A549 (cell line): ENCODE measurements at regions not wholly inside any gene's neighbourhood (a gene's known extent, or its start where the extent isn't known, plus 50 kb on each side); places are given as distances from the start of the nearest gene placed in this dataset.

Experiments used
- ATAC-seq, 2 experiments: fragments of 200-7000 bp in 1 of 2; fragments of >200 bp in 1 of 2; cut with Nextera tagmentation in 1 of 2; cut with Tn5 transposase in 1 of 2; 3 replicates each; pipeline versions ENCODE4 v1.8.0 to v1.9.1; 2018 to 2020; ENCODE audit warnings: mild to moderate bottlenecking in 1 of 2, moderate library complexity in 1 of 2
- CTCF ChIA-PET: fragments of 300-600 bp; sonication (Branson Sonifier 250); formaldehyde crosslinking; extraction: SDS; loops from one replicate; lab custom pipeline; 2021; ENCODE audit warnings: antibody characterized with exemption, inconsistent platforms; lab: Yijun Ruan, JAX
- POLR2A ChIA-PET: fragments of 350-600 bp; formaldehyde crosslinking; extraction: SDS; loops from one replicate; lab custom pipeline; 2021; ENCODE audit warnings: antibody characterized with exemption, inconsistent platforms; lab: Yijun Ruan, JAX
- DNase-seq, 2 experiments: peaks; one replicate each; pipeline versions ENCODE4 v3.0.0 to v3.0.0-alpha.2; 2011 to 2016; ENCODE audit warnings: low read depth in 1 of 2, low spot score in 1 of 2
- FAIRE-seq: peaks from 2 replicates; lab custom pipeline; 2011; peaks lifted over from hg19 to GRCh38; lab: Jason Lieb, UNC
- H3K27ac ChIP-seq, 2 experiments: fragments of >200 bp; sonication (Bioruptor Twin); formaldehyde crosslinking; 3 replicates each; pipeline ENCODE4 v1.5.1; 2016 to 2017
- H3K4me1 ChIP-seq: fragments of >200 bp; sonication (Bioruptor Twin); formaldehyde crosslinking; 3 replicates; pipeline ENCODE4 v1.6.1; 2016
- H3K4me2 ChIP-seq: fragments of >200 bp; sonication (Bioruptor Twin); formaldehyde crosslinking; 3 replicates; pipeline ENCODE4 v1.6.1; 2016
- H3K4me3 ChIP-seq: fragments of >200 bp; sonication (Bioruptor Twin); formaldehyde crosslinking; 3 replicates; pipeline ENCODE4 v1.5.1; 2016
- H3K9me3 ChIP-seq: fragments of >200 bp; sonication (Bioruptor Twin); formaldehyde crosslinking; 3 replicates; pipeline ENCODE4 v1.6.1; 2016
- BHLHE40 ChIP-seq: IDR thresholded peaks from 2 replicates; pipeline ENCODE4 v1.6.1; 2012; ENCODE audit warnings: low read depth, low read length, inconsistent platforms
- CHD2 ChIP-seq: fragments of 150-350 bp; IDR thresholded peaks from 2 replicates; pipeline ENCODE4 v1.6.1; 2014; ENCODE audit warnings: low read length; ENCODE audit not compliant: partially characterized antibody
- EHMT2 ChIP-seq: fragments of 200-600 bp; sonication (generic); IDR thresholded peaks from 2 replicates; pipeline ENCODE4 v1.6.1; 2016; ENCODE audit warnings: antibody characterized with exemption, low read depth, mild to moderate bottlenecking, moderate library complexity
- HOXB5 ChIP-seq: fragments of 250-450 bp; sonication (Bioruptor Pico); IDR thresholded peaks from 2 replicates; pipeline ENCODE4 v1.5.0; 2020; ENCODE audit warnings: mild to moderate bottlenecking, moderate library complexity
- JUNB ChIP-seq: fragments of >200 bp; sonication (Bioruptor Twin); formaldehyde crosslinking; IDR thresholded peaks from 2 replicates; pipeline ENCODE4 v1.6.1; 2016
- MAZ ChIP-seq: fragments of 150-350 bp; IDR thresholded peaks from 2 replicates; pipeline ENCODE4 v1.6.1; 2014; ENCODE audit warnings: antibody characterized with exemption, low read depth, low read length, borderline replicate concordance
- NR3C1 ChIP-seq: fragments of >200 bp; sonication (Bioruptor Twin); formaldehyde crosslinking; IDR thresholded peaks from 3 replicates; pipeline ENCODE4 v1.6.1; 2017
- POLR2A ChIP-seq: IDR thresholded peaks from 2 replicates; pipeline ENCODE4 v1.6.1; 2012; ENCODE audit warnings: mild to moderate bottlenecking, low read length
- RAD21 ChIP-seq, 2 experiments: fragments of >200 bp in 1 of 2; sonication (Bioruptor Twin) in 1 of 2; formaldehyde crosslinking in 1 of 2; IDR thresholded peaks in 1 of 2; conservative IDR thresholded peaks in 1 of 2; 2 replicates in 1 of 2; 3 replicates in 1 of 2; pipeline ENCODE4 v1.6.1; 2012 to 2018; ENCODE audit warnings: inconsistent platforms in 1 of 2
- REST ChIP-seq: fragments of 200-600 bp; sonication (generic); IDR thresholded peaks from 2 replicates; pipeline ENCODE4 v1.6.1; 2016; ENCODE audit warnings: antibody characterized with exemption, mild to moderate bottlenecking, moderate library complexity
- TFCP2L1 ChIP-seq: fragments of 250-450 bp; sonication (Bioruptor Pico); IDR thresholded peaks from 2 replicates; pipeline ENCODE4 v1.5.0; 2021; ENCODE audit warnings: mild to moderate bottlenecking
- WGBS: methylation state at CpG from one replicate; pipeline ENCODE4 v1.1.6; 2017; ENCODE audit errors: missing lambda C conversion rate; 5-methylcytosine and 5-hydroxymethylcytosine counted together
- TF ChIP-seq, protein P1 (sequence below): IDR thresholded peaks from 2 replicates; pipeline ENCODE4 v1.6.1; 2012; ENCODE audit warnings: low read depth, borderline replicate concordance

- TF ChIP-seq REST (no peak), POLR2A (no peak), NR3C1 (no peak)
Observed at GRCh38 chr10:78450807-78451485, 417.3 kb downstream of the RPS24 start (continued).

- Histone ChIP-seq H3K4me3 (no peak overlapping the region), H3K4me1 (no peaks in the 10 kb centered on the region; the same call in 2 of the 3 replicates), H3K9me3 (no peaks in the 10 kb centered on the region), H3K27ac (no peak overlapping the region), H3K4me2 (no peak overlapping the region)
- POLR2A ChIA-PET, result no interaction called here
- CTCF ChIA-PET, result no interaction called here
- FAIRE-seq (no peak), ATAC-seq (no peak), DNase-seq (no peak)
- 81% methylated on average over 10 of the region's 10 CpGs for WGBS
- TF ChIP-seq MAZ (no peak), RAD21 (conservative IDR thresholded peaks at IDR 0.05 in 1 of 2, IDR thresholded peaks at IDR 0.05 in 1 of 2) (no peak), HOXB5 (no peak)
Observed at GRCh38 chr10:78451592-78451991, 417.9 kb downstream of the RPS24 start.

DNA sequence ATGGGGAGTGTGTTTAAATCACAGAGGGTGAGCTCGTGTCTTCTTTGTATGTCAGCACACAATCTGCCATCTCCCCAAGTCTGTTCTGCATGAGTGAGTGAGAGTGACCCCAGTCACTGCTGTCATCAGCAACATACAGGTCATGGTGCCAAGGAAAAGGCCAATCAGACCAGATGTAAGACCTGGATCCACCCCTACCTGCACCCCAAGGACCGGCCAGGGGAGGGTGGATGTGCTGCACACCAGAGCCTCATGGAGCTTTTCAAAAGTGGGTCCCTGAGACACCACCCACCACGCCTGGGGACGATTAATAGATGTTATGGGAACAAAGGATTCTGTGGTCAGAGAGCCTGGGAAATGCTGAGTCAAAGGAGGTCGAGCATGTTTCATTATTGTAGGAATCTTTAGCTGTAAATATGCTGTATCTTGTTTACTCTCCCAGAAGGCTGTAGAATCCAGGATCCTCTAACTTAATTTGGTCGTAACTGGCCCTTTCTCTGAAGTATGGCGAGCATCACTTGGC is 420.5 kb downstream of the RPS24 start:
- ChIA-PET CTCF (interaction anchor here (0.6 to 1.0 kb wide), 3 partner anchors 22 to 243 kb away, joined by 3 read pairs; no protein-coding TSS in a partner anchor), POLR2A (no interaction called here)
- no peak overlapping the region for H3K4me3 ChIP-seq
- 78% methylated on average over 7 of the region's 7 CpGs for WGBS
- DNase-seq, result no peak
- H3K4me2 ChIP-seq, result no peak overlapping the region
- no peak for FAIRE-seq
- H3K9me3 ChIP-seq, result no peaks in the 10 kb centered on the region
- peak overlapping the region in 1 of 2 experiments; percentile 93; a peak in 2 of 6 replicates for H3K27ac ChIP-seq
- no peak for ATAC-seq
- no peak for TF ChIP-seq TFCP2L1 (CRISPR knock-in tag)
- no peak for TF ChIP-seq BHLHE40
- TF ChIP-seq, all 56 proteins: peak for 0
- H3K4me1 ChIP-seq, result peaks cover 21% of the 10 kb centered on the region

- ATAC-seq, result no peak
- Histone ChIP-seq H3K4me2 (no peak overlapping the region), H3K4me1 (peaks cover 32% of the 10 kb centered on the region), H3K27ac (peak overlapping the region in 1 of 2 experiments; percentile 93; a peak in 3 of 6 replicates), H3K9me3 (no peaks in the 10 kb centered on the region)
- FAIRE-seq, result no peak
- POLR2A ChIA-PET, result no interaction called here
- no peak for DNase-seq
- TF ChIP-seq CHD2, result no peak
- no peak for TF ChIP-seq EHMT2
- TF ChIP-seq, all 56 proteins: peak for 0
- CTCF ChIA-PET, result interaction anchor here (0.7 kb wide), 1 partner anchor 8 kb away, joined by 3 read pairs; no protein-coding TSS in a partner anchor
- H3K4me3 ChIP-seq, result no peak overlapping the region
- WGBS, result 90% methylated on average over 8 of the region's 8 CpGs
Observed at GRCh38 chr10:78455236-78455635, 421.6 kb downstream of the RPS24 start.

DNA sequence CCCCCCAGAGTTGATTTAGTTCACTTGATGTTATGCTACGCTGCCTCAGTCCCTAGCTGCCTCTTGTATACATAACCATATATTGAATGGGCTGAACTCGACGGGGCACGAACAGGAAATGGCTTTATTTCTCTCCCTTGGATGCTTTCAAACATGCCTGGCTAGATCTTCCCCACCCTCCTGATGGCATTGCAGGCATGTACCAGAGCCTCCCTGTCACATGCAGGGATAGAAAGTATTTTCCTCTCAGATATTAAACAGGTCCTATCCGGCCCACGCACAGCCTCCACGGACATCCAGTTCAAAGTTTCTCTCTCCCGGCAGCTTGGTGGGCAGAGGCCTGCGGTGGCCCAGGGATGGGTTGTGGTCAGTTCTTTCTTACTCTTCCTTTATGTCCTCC is 422.1 kb downstream of the RPS24 start:
- DNase-seq (no peak), ATAC-seq (no peak), FAIRE-seq (no peak)
- WGBS, result 94% methylated on average over 9 of the region's 9 CpGs
- peaks cover 36% of the 10 kb centered on the region for H3K4me1 ChIP-seq
- ChIA-PET CTCF (interaction anchor here (0.7 kb wide), 1 partner anchor 8 kb away, joined by 3 read pairs; no protein-coding TSS in a partner anchor), POLR2A (no interaction called here)
- TF ChIP-seq TFCP2L1 (CRISPR knock-in tag) (no peak), EHMT2 (no peak), JUNB (no peak)
- TF ChIP-seq, protein P1, sequence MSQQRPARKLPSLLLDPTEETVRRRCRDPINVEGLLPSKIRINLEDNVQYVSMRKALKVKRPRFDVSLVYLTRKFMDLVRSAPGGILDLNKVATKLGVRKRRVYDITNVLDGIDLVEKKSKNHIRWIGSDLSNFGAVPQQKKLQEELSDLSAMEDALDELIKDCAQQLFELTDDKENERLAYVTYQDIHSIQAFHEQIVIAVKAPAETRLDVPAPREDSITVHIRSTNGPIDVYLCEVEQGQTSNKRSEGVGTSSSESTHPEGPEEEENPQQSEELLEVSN, result no peak
- H3K27ac ChIP-seq, result peak overlapping the region in 1 of 2 experiments; percentile 93; a peak in 3 of 6 replicates
- H3K4me2 ChIP-seq, result no peak overlapping the region
- H3K4me3 ChIP-seq, result no peak overlapping the region
- no peaks in the 10 kb centered on the region for H3K9me3 ChIP-seq
